ENCODE measurements at regions not wholly inside any gene's neighbourhood (a gene's known extent, or its start where the extent isn't known, plus 50 kb on each side); places are given as distances from the start of the nearest gene placed in this dataset.

DNA sequence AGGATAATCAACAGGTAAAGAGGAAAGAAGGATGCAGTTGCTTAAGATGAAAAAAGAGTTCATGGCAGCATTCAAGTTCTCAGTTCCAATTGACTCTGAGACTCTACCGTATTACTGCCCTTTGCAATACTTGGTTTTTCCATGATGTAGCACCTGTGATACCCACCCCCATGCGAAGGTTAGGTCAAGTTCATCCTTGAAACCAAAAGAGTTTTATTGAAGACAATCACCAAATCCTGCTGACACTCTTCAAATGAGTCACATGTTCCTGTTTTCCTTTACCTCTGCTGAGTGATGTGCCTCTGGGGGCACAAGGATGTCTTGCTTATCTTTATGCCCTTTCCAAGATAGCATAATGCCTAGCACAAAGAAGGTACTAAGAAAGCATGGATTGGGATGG, 111.3 kb upstream of the SLC7A14 start:
- no peak for DNase-seq (ENCODE audit: low read depth in 2 of 2)
- Histone ChIP-seq H3K9me3 (ENCODE audit: control insufficient read depth, insufficient read depth, low read depth, low read length) (no peaks in the 10 kb centered on the region), H3K9ac (ENCODE audit: insufficient read depth, low read length) (no peak overlapping the region), H4K20me1 (ENCODE audit: control insufficient read depth, extremely low read depth, insufficient read depth, low read length) (no peaks in the 10 kb centered on the region), H3K4me1 (ENCODE audit: control insufficient read depth, extremely low read depth, insufficient read depth, low read length) (peaks cover 5% of the 10 kb centered on the region), H3K27ac (ENCODE audit: insufficient read depth, low read length) (no peak overlapping the region), H3K4me2 (ENCODE audit: extremely low read depth, insufficient read depth, low read length) (no peak overlapping the region), H3K36me3 (ENCODE audit: control insufficient read depth, insufficient read depth, low read length) (no peaks in the 10 kb centered on the region), H3K4me3 (replicated peaks in 1 of 4; ENCODE audit: control extremely low read depth in 1 of 4, insufficient read depth in 1 of 4, low read depth in 3 of 4, low read length in 4 of 4) (no peak overlapping the region), H2AFZ (ENCODE audit: low read length) (no peak overlapping the region), H3K79me2 (ENCODE audit: control insufficient read depth, insufficient read depth, low read length) (no peaks in the 10 kb centered on the region), H3K27me3 (ENCODE audit: control insufficient read depth, insufficient read depth, low read length) (no peaks in the 10 kb centered on the region)
- TF ChIP-seq EZH2 (IDR thresholded peaks at IDR 0.05; ENCODE audit: low read length, missing control alignments) (no peak), CTCF (conservative IDR thresholded peaks at IDR 0.05 in 1 of 2, IDR thresholded peaks at IDR 0.05 in 1 of 2; ENCODE audit: low read depth in 1 of 2, low read length in 2 of 2) (no peak)

DNA sequence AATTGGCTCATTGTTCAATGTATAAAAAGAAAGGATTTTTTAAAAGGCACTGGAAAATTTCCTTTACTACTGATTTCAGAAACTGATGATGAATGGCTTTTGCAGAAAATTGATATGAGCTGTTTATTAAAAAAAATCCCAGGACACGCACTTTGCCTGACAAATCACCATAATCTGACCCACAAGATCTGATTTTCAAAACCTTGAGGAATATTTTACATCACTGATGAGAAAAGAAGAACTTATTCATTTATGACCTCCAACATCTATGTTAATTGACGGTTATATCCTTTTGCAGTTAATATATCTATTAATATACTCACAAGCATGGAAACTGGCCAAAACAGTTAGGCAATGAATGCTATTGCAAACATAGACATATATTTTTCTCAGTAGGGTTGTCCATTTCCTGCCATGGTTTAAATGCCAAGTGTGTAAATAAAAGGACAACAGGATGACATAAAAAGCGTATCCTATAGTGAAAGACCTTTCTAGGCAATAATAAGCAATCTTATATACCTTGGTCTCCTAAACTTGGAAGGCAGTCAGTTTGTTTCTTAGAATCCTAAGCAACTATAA, 109.7 kb upstream of the SLC7A14 start:
- Histone ChIP-seq H3K27me3 (ENCODE audit: control insufficient read depth, insufficient read depth, low read length) (no peaks in the 10 kb centered on the region), H3K27ac (ENCODE audit: insufficient read depth, low read length) (no peak overlapping the region), H3K4me2 (ENCODE audit: extremely low read depth, insufficient read depth, low read length) (no peak overlapping the region), H3K36me3 (ENCODE audit: control insufficient read depth, insufficient read depth, low read length) (no peaks in the 10 kb centered on the region), H3K4me3 (replicated peaks in 1 of 4; ENCODE audit: control extremely low read depth in 1 of 4, insufficient read depth in 1 of 4, low read depth in 3 of 4, low read length in 4 of 4) (no peak overlapping the region), H3K79me2 (ENCODE audit: control insufficient read depth, insufficient read depth, low read length) (no peaks in the 10 kb centered on the region), H4K20me1 (ENCODE audit: control insufficient read depth, extremely low read depth, insufficient read depth, low read length) (no peaks in the 10 kb centered on the region), H3K9ac (ENCODE audit: insufficient read depth, low read length) (no peak overlapping the region), H3K9me3 (ENCODE audit: control insufficient read depth, insufficient read depth, low read depth, low read length) (no peaks in the 10 kb centered on the region), H2AFZ (ENCODE audit: low read length) (no peak overlapping the region), H3K4me1 (ENCODE audit: control insufficient read depth, extremely low read depth, insufficient read depth, low read length) (no peaks in the 10 kb centered on the region)
- DNase-seq (ENCODE audit: low read depth in 2 of 2), result peak in 1 of 2 donors; percentile 73
- TF ChIP-seq EZH2 (IDR thresholded peaks at IDR 0.05; ENCODE audit: low read length, missing control alignments), result no peak
- TF ChIP-seq CTCF (conservative IDR thresholded peaks at IDR 0.05 in 1 of 2, IDR thresholded peaks at IDR 0.05 in 1 of 2; ENCODE audit: low read depth in 1 of 2, low read length in 2 of 2), result no peak

DNA sequence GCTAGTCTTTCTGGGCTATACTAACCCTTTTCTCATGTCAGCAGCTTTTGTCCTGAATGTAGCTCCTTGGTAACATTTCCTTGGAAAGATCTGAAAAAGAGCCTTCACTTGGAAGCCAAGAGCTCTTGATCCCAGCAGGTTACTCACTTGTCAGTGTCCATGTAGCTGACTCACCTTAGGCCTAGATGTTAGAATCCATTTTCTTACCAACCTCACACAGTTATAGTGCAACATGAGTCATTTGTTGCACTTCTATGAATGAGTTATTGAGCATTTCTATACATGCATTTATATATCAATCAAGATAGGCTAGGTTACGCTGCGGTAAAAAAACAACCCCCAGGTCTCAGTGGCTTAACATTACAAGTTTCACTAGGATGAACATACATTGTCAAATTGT, 106.8 kb upstream of the SLC7A14 start:
- Histone ChIP-seq H3K27me3 (ENCODE audit: control insufficient read depth, insufficient read depth, low read length) (no peaks in the 10 kb centered on the region), H3K9me3 (ENCODE audit: control insufficient read depth, insufficient read depth, low read depth, low read length) (no peaks in the 10 kb centered on the region), H3K4me1 (ENCODE audit: control insufficient read depth, extremely low read depth, insufficient read depth, low read length) (peaks cover 9% of the 10 kb centered on the region), H4K20me1 (ENCODE audit: control insufficient read depth, extremely low read depth, insufficient read depth, low read length) (no peaks in the 10 kb centered on the region), H3K36me3 (ENCODE audit: control insufficient read depth, insufficient read depth, low read length) (no peaks in the 10 kb centered on the region), H3K4me3 (replicated peaks in 1 of 4; ENCODE audit: control extremely low read depth in 1 of 4, insufficient read depth in 1 of 4, low read depth in 3 of 4, low read length in 4 of 4) (no peak overlapping the region), H3K9ac (ENCODE audit: insufficient read depth, low read length) (no peak overlapping the region), H3K27ac (ENCODE audit: insufficient read depth, low read length) (no peak overlapping the region), H3K4me2 (ENCODE audit: extremely low read depth, insufficient read depth, low read length) (no peak overlapping the region), H3K79me2 (ENCODE audit: control insufficient read depth, insufficient read depth, low read length) (no peaks in the 10 kb centered on the region), H2AFZ (ENCODE audit: low read length) (no peak overlapping the region)
- peak in 1 of 2 donors; percentile 68 for DNase-seq (ENCODE audit: low read depth in 2 of 2)
- TF ChIP-seq EZH2 (IDR thresholded peaks at IDR 0.05; ENCODE audit: low read length, missing control alignments), result no peak
- TF ChIP-seq CTCF (conservative IDR thresholded peaks at IDR 0.05 in 1 of 2, IDR thresholded peaks at IDR 0.05 in 1 of 2; ENCODE audit: low read depth in 1 of 2, low read length in 2 of 2), result no peak
